Lower leg skin (tissue), 4 donors: ENCODE measurements at regions not wholly inside any gene's neighbourhood (a gene's known extent, or its start where the extent isn't known, plus 50 kb on each side); places are given as distances from the start of the nearest gene placed in this dataset.

Experiments used
- DNase-seq, 2 donors: peaks; one replicate each; pipeline ENCODE4 v3.0.0-alpha.2; 2019; ENCODE audit warnings: low spot score in 2 of 2
- H3K4me3 ChIP-seq: fragments of 200-600 bp; sonication (generic); 2 replicates; pipeline ENCODE4 v1.5.1; 2017; ENCODE audit warnings: mild to moderate bottlenecking, low read depth; ENCODE audit not compliant: poor library complexity, severe bottlenecking
- POLR2A ChIP-seq, 2 donors: fragments of 450-650 bp; IDR thresholded peaks; one replicate each; pipeline ENCODE4 v1.6.1; 2016 to 2017; ENCODE audit warnings: antibody characterized with exemption in 2 of 2, mild to moderate bottlenecking in 1 of 2, moderate library complexity in 1 of 2
- WGBS, 2 donors: methylation state at CpG; one replicate each; pipeline ENCODE4 v1.1.5; 2018; 5-methylcytosine and 5-hydroxymethylcytosine counted together
- intact Hi-C: fragments of 100-400 bp; cut with DNase I; formaldehyde crosslinking; loops from one replicate; pipeline ENCODE4 v1.15.0; 2023; ENCODE audit warnings: low total_unique reads
- TF ChIP-seq, protein P1 (sequence below), 3 donors: fragments of 450-650 bp; IDR thresholded peaks; one replicate each; pipeline ENCODE4 v1.5.1; 2016; ENCODE audit warnings: antibody characterized with exemption in 3 of 3, mild to moderate bottlenecking in 3 of 3, moderate library complexity in 2 of 3

GRCh38 chr5:117149312-117149711 lies 574.7 kb upstream of the SEMA6A start:
- no peak for DNase-seq
- WGBS, 2 donors = 86 to 92% methylated on average over 4 of the region's 4 CpGs
- intact Hi-C loops = no loop called here
- TF ChIP-seq, protein P1, sequence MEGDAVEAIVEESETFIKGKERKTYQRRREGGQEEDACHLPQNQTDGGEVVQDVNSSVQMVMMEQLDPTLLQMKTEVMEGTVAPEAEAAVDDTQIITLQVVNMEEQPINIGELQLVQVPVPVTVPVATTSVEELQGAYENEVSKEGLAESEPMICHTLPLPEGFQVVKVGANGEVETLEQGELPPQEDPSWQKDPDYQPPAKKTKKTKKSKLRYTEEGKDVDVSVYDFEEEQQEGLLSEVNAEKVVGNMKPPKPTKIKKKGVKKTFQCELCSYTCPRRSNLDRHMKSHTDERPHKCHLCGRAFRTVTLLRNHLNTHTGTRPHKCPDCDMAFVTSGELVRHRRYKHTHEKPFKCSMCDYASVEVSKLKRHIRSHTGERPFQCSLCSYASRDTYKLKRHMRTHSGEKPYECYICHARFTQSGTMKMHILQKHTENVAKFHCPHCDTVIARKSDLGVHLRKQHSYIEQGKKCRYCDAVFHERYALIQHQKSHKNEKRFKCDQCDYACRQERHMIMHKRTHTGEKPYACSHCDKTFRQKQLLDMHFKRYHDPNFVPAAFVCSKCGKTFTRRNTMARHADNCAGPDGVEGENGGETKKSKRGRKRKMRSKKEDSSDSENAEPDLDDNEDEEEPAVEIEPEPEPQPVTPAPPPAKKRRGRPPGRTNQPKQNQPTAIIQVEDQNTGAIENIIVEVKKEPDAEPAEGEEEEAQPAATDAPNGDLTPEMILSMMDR (IDR thresholded peaks at IDR 0.05) = no peak
- H3K4me3 ChIP-seq = no peak overlapping the region

DNA sequence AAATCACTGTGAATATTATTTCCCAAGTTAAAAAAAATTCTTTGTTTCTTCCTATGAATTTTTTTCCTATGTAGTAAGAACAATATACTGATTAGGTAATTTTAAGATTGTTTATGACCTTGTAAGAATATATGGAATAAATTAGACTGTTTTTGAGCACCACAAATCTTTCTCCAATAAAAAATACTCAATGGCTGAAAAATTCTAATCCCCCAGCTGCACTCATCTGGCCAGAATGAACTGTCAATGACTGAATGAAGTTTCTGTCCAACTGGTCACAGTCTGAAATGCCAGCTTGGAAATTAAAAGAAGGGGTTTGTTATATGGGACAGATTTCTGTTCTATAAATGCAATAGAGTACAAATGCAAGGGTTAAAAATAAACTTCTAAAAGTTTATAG lies 569.5 kb upstream of the SEMA6A start:
- H3K4me3 ChIP-seq = no peak overlapping the region
- TF ChIP-seq POLR2A (IDR thresholded peaks at IDR 0.05) = no peak
- TF ChIP-seq, protein P1 (IDR thresholded peaks at IDR 0.05) = no peak
- intact Hi-C loops = no loop called here
- DNase-seq = no peak

DNA sequence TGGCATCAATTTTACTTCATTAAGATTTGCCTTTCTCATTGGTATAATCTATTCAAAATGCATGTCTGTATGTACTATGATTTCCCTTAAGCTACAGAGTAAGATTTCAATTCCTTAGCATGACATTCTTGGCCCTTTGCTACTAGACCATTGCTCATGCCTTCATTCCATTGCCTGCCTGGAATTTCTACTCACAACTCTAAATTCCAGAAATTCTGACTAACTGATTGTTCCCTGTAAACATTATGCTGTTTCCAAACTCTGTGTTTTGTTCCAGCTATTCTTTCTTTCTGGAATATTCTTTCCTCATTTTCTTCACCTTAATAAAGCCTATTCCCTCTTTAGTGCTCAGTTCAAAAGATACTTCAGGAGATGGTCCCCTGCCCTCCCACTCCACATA lies 568.8 kb upstream of the SEMA6A start:
- H3K4me3 ChIP-seq = no peak overlapping the region
- DNase-seq = no peak
- intact Hi-C loops = no loop called here
- TF ChIP-seq POLR2A (IDR thresholded peaks at IDR 0.05) = no peak
- TF ChIP-seq, protein P1 (IDR thresholded peaks at IDR 0.05) = no peak

- WGBS, 2 donors = 67 to 68% methylated on average over 3 of the region's 3 CpGs
- TF ChIP-seq, protein P1 (IDR thresholded peaks at IDR 0.05) = no peak
- no peak for TF ChIP-seq POLR2A (IDR thresholded peaks at IDR 0.05)
- H3K4me3 ChIP-seq = no peak overlapping the region
- DNase-seq = no peak
- intact Hi-C loops = no loop called here
These were observed 563.9 kb upstream of the SEMA6A start for GRCh38 chr5:117138523-117138922.

GRCh38 chr5:117135851-117136250 lies 561.2 kb upstream of the SEMA6A start:
- no peak for DNase-seq
- no peak for TF ChIP-seq POLR2A (IDR thresholded peaks at IDR 0.05)
- TF ChIP-seq, protein P1 (IDR thresholded peaks at IDR 0.05) = no peak
- intact Hi-C loops = no loop called here
- no peak overlapping the region for H3K4me3 ChIP-seq
- WGBS, 2 donors = 61 to 66% methylated on average over 2 of the region's 2 CpGs

DNA sequence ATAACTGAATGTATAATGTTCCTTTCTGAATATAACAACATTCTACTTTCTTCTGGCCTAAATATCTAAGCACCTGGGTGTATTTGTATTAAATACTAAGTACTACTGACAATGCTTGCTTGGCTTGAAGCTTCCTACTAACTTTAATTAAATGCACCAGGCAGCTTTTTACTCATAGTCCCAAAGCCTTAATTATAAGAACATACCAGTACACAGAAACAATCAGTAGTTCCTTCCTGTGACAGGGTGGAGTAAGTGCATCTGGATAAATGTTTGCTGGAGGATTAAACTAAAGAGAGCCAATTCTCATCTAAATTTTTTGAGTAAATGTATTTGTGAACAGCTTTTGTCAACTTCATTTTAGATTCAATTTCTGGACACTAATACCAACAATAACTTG lies 558.6 kb upstream of the SEMA6A start:
- TF ChIP-seq, protein P1 (IDR thresholded peaks at IDR 0.05) = no peak
- TF ChIP-seq POLR2A (IDR thresholded peaks at IDR 0.05) = no peak
- intact Hi-C loops = no loop called here
- no peak for DNase-seq
- H3K4me3 ChIP-seq = no peak overlapping the region
